H9 (cell line): ENCODE measurements at regions not wholly inside any gene's neighbourhood (a gene's known extent, or its start where the extent isn't known, plus 50 kb on each side); places are given as distances from the start of the nearest gene placed in this dataset.

ENCODE experiments used
- DNase-seq: peaks from one replicate; pipeline ENCODE4 v3.0.0-alpha.2; 2017
- H2AFZ ChIP-seq: one replicate; pipeline ENCODE4 v1.6.1; 2013; ENCODE audit warnings: mild to moderate bottlenecking, low read length, control low read depth, moderate library complexity
- H2AK5ac ChIP-seq: 2 replicates; pipeline ENCODE4 v1.6.1; 2013; ENCODE audit warnings: low read length, control low read depth, mixed read lengths; ENCODE audit not compliant: insufficient read length
- H2BK120ac ChIP-seq: one replicate; pipeline ENCODE4 v1.6.1; 2013; ENCODE audit warnings: low read depth, mild to moderate bottlenecking, low read length, control low read depth, inconsistent platforms; ENCODE audit not compliant: poor library complexity, severe bottlenecking
- H2BK12ac ChIP-seq: 2 replicates; pipeline ENCODE4 v1.6.1; 2013; ENCODE audit warnings: low read length, control low read depth, mixed read lengths, low read depth; ENCODE audit not compliant: insufficient read length
- H2BK15ac ChIP-seq: 2 replicates; pipeline ENCODE4 v1.6.1; 2013; ENCODE audit warnings: low read depth, low read length, control low read depth
- H2BK20ac ChIP-seq: one replicate; pipeline ENCODE4 v1.6.1; 2013; ENCODE audit warnings: low read depth, mild to moderate bottlenecking, low read length, control low read depth, inconsistent platforms; ENCODE audit not compliant: poor library complexity, severe bottlenecking
- H2BK5ac ChIP-seq: 2 replicates; pipeline ENCODE4 v1.6.1; 2013; ENCODE audit warnings: low read length, control low read depth, mixed read lengths; ENCODE audit not compliant: insufficient read length
- H3K14ac ChIP-seq: 2 replicates; pipeline ENCODE4 v1.6.1; 2013; ENCODE audit warnings: low read length, control low read depth; ENCODE audit not compliant: insufficient read depth
- H3K18ac ChIP-seq: 2 replicates; pipeline ENCODE4 v1.6.1; 2013; ENCODE audit warnings: low read depth, mild to moderate bottlenecking, mixed read lengths, low read length, control low read depth; ENCODE audit not compliant: insufficient read length
- H3K23ac ChIP-seq: 2 replicates; pipeline ENCODE4 v1.6.1; 2013; ENCODE audit warnings: low read length, control low read depth, mixed read lengths, low read depth; ENCODE audit not compliant: insufficient read length
- H3K23me2 ChIP-seq: 2 replicates; pipeline ENCODE4 v1.6.1; 2013; ENCODE audit warnings: low read depth, mild to moderate bottlenecking, mixed read lengths, low read length, control low read depth; ENCODE audit not compliant: insufficient read length, poor library complexity, severe bottlenecking
- H3K27ac ChIP-seq: 2 replicates; pipeline ENCODE4 v1.5.1; 2013; ENCODE audit warnings: low read length, control low read depth, mixed read lengths, low read depth; ENCODE audit not compliant: insufficient read length
- H3K27me3 ChIP-seq: 2 replicates; pipeline ENCODE4 v1.6.1; 2013; ENCODE audit warnings: low read length, control low read depth, inconsistent platforms; ENCODE audit not compliant: insufficient read depth
- H3K4ac ChIP-seq: 2 replicates; pipeline ENCODE4 v1.6.1; 2013; ENCODE audit warnings: low read depth, mild to moderate bottlenecking, control low read depth, inconsistent platforms, low read length, moderate library complexity
- H3K4me1 ChIP-seq: 2 replicates; pipeline ENCODE4 v1.6.1; 2013; ENCODE audit warnings: low read length, control low read depth, inconsistent platforms; ENCODE audit not compliant: insufficient read depth
- H3K4me2 ChIP-seq: 2 replicates; pipeline ENCODE4 v1.6.1; 2013; ENCODE audit warnings: low read length, control low read depth, mixed read lengths; ENCODE audit not compliant: insufficient read length, insufficient read depth
- H3K56ac ChIP-seq: 2 replicates; pipeline ENCODE4 v1.6.1; 2013; ENCODE audit warnings: low read depth, mild to moderate bottlenecking, mixed read lengths, low read length, control low read depth; ENCODE audit not compliant: insufficient read length
- H3K79me1 ChIP-seq: 2 replicates; pipeline ENCODE4 v1.6.1; 2013; ENCODE audit warnings: low read depth, mild to moderate bottlenecking, moderate library complexity, low read length, control low read depth, inconsistent platforms; ENCODE audit not compliant: insufficient read depth, poor library complexity, severe bottlenecking
- H3K79me2 ChIP-seq: 2 replicates; pipeline ENCODE4 v1.6.1; 2013; ENCODE audit warnings: low read length, control low read depth, inconsistent platforms; ENCODE audit not compliant: insufficient read depth
- H3K9ac ChIP-seq: 2 replicates; pipeline ENCODE4 v1.6.1; 2013; ENCODE audit warnings: low read length, control low read depth, mixed read lengths; ENCODE audit not compliant: insufficient read length; ENCODE audit errors: extremely low read depth
- H3K9me3 ChIP-seq: one replicate; pipeline ENCODE4 v1.6.1; 2013; ENCODE audit warnings: low read depth, low read length, inconsistent platforms; ENCODE audit not compliant: control insufficient read depth
- H3T11ph ChIP-seq: one replicate; pipeline ENCODE4 v1.6.1; 2013; ENCODE audit warnings: mild to moderate bottlenecking, low read length, control low read depth, inconsistent platforms
- H4K20me1 ChIP-seq: one replicate; pipeline ENCODE4 v1.6.1; 2013; ENCODE audit not compliant: control insufficient read depth, insufficient read length, insufficient read depth
- H4K5ac ChIP-seq: 2 replicates; pipeline ENCODE4 v1.6.1; 2013; ENCODE audit warnings: low read depth, mild to moderate bottlenecking, mixed read lengths, low read length, control low read depth; ENCODE audit not compliant: insufficient read length
- H4K8ac ChIP-seq: replicated peaks from 2 replicates; pipeline ENCODE4 v1.6.1; 2013; ENCODE audit warnings: low read length, control low read depth, mixed read lengths, low read depth; ENCODE audit not compliant: insufficient read length
- H4K91ac ChIP-seq: 2 replicates; pipeline ENCODE4 v1.6.1; 2013; ENCODE audit warnings: low read depth, mild to moderate bottlenecking, moderate library complexity, mixed read lengths, low read length, control low read depth; ENCODE audit not compliant: insufficient read length
- H3K27ac Mint-ChIP-seq, 3 experiments: 2 replicates in 2 of 3; 3 replicates in 1 of 3; pipeline ENCODE4 v1.8.0; 2020 to 2021; ENCODE audit warnings: mixed read lengths in 3 of 3, mild to moderate bottlenecking in 1 of 3, moderate library complexity in 1 of 3
- H3K27me3 Mint-ChIP-seq: 2 replicates; pipeline ENCODE4 v1.8.0; 2021; ENCODE audit warnings: low read depth, mild to moderate bottlenecking, moderate library complexity, mixed read lengths
- H3K36me3 Mint-ChIP-seq, 3 experiments: 2 replicates in 2 of 3; 3 replicates in 1 of 3; pipeline ENCODE4 v1.8.0; 2020 to 2021; ENCODE audit warnings: low read depth in 3 of 3, mixed read lengths in 3 of 3; ENCODE audit not compliant: insufficient read depth in 1 of 3
- H3K4me1 Mint-ChIP-seq, 2 experiments: 2 replicates each; pipeline ENCODE4 v1.8.0; 2020; ENCODE audit warnings: mixed read lengths in 2 of 2
- H3K4me3 Mint-ChIP-seq, 2 experiments: 2 replicates in 1 of 2; 3 replicates in 1 of 2; pipeline ENCODE4 v1.8.0; 2020 to 2021; ENCODE audit warnings: mild to moderate bottlenecking in 2 of 2, mixed read lengths in 2 of 2, moderate library complexity in 1 of 2
- H3K9me3 Mint-ChIP-seq, 2 experiments: 2 replicates in 1 of 2; 3 replicates in 1 of 2; pipeline ENCODE4 v1.8.0; 2020; ENCODE audit warnings: mild to moderate bottlenecking in 2 of 2, mixed read lengths in 2 of 2, moderate library complexity in 1 of 2
- WGBS: extraction: QIAGEN DNeasy Blood & Tissue Kit; methylation state at CpG from one replicate; pipeline ENCODE4 v1.1.7; 2013; ENCODE audit warnings: missing lambda C conversion rate, low lambda C conversion rate, mixed read lengths; ENCODE audit not compliant: insufficient read length; ENCODE audit errors: extremely low coverage; 5-methylcytosine and 5-hydroxymethylcytosine counted together
- TF ChIP-seq, protein P1 (sequence below): fragments of 200-600 bp; sonication (generic); conservative IDR thresholded peaks from 3 replicates; pipeline ENCODE4 v1.8.0; 2021; ENCODE audit warnings: antibody characterized with exemption, mild to moderate bottlenecking

DNA sequence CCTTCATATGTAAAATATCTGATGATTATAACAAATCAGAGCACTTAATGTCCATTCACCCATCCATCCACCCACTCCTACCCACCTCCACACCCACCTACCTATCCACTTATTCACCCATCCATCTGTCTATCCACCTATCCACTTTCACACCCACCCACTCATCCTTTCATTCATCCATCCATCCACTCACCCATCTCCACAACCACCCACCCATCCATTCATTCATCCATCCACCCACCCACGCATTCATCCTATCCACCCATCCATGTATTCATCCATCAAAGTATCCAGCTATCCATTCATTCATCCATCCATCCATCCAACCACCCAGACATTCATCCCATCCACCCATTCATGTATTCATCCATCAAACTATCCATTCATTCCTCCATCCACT lies 466.1 kb downstream of the AJAP1 start:
- Mint-ChIP-seq H3K27me3 (peaks cover 5% of the 10 kb centered on the region), H3K9me3 (peaks cover 15 to 18% of the 10 kb centered on the region in 2 experiments; a peak in 4 of 5 replicates), H3K4me1 (peaks cover 58 to 63% of the 10 kb centered on the region in 2 experiments), H3K4me3 (no peak overlapping the region), H3K27ac (no peak overlapping the region), H3K36me3 (peaks cover 0 to 16% (median 10%) of the 10 kb centered on the region in 3 experiments; a peak in 5 of 7 replicates)
- Histone ChIP-seq H2BK15ac (no peak overlapping the region), H2AFZ (no peak overlapping the region), H3K23ac (no peak overlapping the region), H4K91ac (no peak overlapping the region), H3K18ac (no peak overlapping the region), H3K23me2 (no peaks in the 10 kb centered on the region), H2BK20ac (no peak overlapping the region), H4K20me1 (no peaks in the 10 kb centered on the region), H3K4me2 (no peak overlapping the region), H3K27ac (no peak overlapping the region), H3K4me1 (peaks cover 3% of the 10 kb centered on the region; the same call in 1 of the 2 replicates), H2BK120ac (no peak overlapping the region), H3K27me3 (no peaks in the 10 kb centered on the region), H2BK5ac (no peak overlapping the region), H3K14ac (no peak overlapping the region), H2BK12ac (no peak overlapping the region), H3K9ac (no peak overlapping the region), H3K9me3 (no peaks in the 10 kb centered on the region), H3K79me2 (no peaks in the 10 kb centered on the region), H3T11ph (no peak overlapping the region), H4K5ac (no peak overlapping the region), H4K8ac (no peak overlapping the region), H3K79me1 (no peaks in the 10 kb centered on the region), H3K56ac (no peak overlapping the region), H3K4ac (no peak overlapping the region), H2AK5ac (no peak overlapping the region)
- no peak for DNase-seq
- no CpG with 5 or more reads among the region's 1 CpG for WGBS
- TF ChIP-seq, protein P1, sequence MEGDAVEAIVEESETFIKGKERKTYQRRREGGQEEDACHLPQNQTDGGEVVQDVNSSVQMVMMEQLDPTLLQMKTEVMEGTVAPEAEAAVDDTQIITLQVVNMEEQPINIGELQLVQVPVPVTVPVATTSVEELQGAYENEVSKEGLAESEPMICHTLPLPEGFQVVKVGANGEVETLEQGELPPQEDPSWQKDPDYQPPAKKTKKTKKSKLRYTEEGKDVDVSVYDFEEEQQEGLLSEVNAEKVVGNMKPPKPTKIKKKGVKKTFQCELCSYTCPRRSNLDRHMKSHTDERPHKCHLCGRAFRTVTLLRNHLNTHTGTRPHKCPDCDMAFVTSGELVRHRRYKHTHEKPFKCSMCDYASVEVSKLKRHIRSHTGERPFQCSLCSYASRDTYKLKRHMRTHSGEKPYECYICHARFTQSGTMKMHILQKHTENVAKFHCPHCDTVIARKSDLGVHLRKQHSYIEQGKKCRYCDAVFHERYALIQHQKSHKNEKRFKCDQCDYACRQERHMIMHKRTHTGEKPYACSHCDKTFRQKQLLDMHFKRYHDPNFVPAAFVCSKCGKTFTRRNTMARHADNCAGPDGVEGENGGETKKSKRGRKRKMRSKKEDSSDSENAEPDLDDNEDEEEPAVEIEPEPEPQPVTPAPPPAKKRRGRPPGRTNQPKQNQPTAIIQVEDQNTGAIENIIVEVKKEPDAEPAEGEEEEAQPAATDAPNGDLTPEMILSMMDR: no peak
